Fibroblast of mammary gland (primary cell): ENCODE measurements at regions not wholly inside any gene's neighbourhood (a gene's known extent, or its start where the extent isn't known, plus 50 kb on each side); places are given as distances from the start of the nearest gene placed in this dataset.

Source experiments
- DNase-seq: peaks from one replicate; pipeline ENCODE4 v3.0.0-alpha.2; 2010; ENCODE audit warnings: low read depth
- H3K4me3 ChIP-seq: 2 replicates; pipeline ENCODE4 v1.5.1; 2011; ENCODE audit warnings: low read depth, mild to moderate bottlenecking, low read length, moderate library complexity; ENCODE audit not compliant: control insufficient read depth
- TF ChIP-seq, protein P1 (sequence below): conservative IDR thresholded peaks from 2 replicates; pipeline ENCODE4 v1.5.1; 2011; ENCODE audit warnings: low read depth, low read length, inconsistent platforms; ENCODE audit not compliant: control insufficient read depth, insufficient read depth

DNA sequence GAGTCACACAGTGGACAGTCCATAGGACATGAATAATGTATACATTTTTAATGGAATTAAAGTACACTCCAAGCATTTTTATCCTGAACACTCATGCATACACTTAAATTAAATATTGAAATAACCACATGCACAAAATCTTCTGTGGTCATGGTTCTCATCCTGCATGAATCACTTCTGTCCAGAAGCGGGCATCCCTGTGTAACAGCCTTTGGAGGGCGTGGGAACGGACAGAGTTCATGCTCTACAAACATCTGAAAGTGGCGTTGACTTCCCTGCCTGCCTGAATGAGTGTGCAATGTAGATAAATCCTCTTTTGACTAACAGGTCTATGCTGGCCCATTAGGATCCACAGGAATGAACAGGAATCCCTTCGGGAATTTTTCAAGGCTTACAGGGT lies 780.2 kb downstream of the BRD1 start:
- TF ChIP-seq, protein P1, sequence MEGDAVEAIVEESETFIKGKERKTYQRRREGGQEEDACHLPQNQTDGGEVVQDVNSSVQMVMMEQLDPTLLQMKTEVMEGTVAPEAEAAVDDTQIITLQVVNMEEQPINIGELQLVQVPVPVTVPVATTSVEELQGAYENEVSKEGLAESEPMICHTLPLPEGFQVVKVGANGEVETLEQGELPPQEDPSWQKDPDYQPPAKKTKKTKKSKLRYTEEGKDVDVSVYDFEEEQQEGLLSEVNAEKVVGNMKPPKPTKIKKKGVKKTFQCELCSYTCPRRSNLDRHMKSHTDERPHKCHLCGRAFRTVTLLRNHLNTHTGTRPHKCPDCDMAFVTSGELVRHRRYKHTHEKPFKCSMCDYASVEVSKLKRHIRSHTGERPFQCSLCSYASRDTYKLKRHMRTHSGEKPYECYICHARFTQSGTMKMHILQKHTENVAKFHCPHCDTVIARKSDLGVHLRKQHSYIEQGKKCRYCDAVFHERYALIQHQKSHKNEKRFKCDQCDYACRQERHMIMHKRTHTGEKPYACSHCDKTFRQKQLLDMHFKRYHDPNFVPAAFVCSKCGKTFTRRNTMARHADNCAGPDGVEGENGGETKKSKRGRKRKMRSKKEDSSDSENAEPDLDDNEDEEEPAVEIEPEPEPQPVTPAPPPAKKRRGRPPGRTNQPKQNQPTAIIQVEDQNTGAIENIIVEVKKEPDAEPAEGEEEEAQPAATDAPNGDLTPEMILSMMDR = no peak
- no peak overlapping the region for H3K4me3 ChIP-seq
- no peak for DNase-seq

DNA sequence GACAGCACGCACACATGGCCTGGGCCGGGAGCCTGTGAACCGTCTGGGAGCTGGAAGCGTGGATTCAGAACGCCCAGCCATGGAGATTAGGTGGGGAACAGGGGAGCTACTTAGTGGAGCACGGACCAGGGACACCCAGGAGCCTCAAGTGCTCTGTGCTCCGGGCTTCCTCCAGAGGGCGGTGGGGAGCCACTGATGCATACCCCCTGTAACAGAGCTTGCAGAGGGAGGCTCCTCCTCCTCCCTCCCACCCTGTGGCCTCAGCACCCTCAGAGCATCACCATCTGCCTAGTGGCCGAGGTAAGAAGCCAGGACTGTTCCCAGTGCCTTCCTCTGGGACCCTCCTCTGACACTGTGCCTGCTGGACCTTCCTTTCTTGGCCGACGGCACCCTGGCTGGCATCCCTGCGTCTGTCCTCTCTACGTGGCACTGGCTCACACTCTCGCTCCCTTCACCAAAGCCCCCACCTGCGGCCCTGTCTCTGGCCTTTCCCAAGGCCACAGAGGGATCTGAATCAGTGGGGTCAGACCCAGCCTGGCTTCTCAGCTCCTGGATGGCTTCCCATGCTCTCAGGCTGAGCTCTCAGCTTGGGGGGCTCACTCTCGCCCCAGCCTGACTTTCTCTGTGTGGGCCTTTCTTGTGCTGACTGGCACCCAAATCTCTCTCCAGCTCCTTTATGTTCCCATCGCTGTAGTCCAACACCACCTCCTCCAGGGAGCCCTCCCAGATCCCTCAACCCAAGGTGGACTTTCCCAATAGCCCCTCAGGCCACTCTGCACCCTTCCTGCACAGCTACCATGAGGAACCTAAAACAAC lies 780.9 kb downstream of the BRD1 start:
- H3K4me3 ChIP-seq = no peak overlapping the region
- DNase-seq = no peak
- TF ChIP-seq, protein P1 = no peak

DNA sequence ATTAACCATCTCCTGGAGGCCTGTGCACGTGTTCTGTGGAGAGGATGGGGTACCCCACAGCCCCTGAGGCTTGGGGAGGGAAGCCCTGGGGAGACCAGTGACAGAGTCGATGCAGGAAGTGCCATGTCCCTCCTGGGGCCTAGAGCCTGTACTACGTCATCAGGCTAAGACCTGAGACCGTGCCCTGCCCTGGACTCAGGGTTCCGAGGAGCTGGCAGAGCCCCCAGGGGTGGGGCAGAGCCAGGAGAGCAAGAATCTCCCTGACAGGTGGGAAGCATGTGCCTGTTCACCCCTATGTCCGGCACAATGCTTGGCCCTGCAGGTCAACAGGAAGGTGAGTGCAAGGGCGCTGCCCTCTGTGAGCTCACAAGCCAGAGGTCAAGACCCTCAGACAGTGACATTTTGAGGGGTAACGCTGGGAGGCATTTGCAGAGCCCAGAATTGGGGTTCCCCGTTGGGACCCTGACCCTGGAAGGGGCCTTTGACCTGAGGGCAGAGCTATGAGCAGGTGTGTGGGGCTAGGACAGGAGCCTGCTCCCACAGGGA lies 781.6 kb downstream of the BRD1 start:
- TF ChIP-seq, protein P1 = no peak
- H3K4me3 ChIP-seq = no peak overlapping the region
- no peak for DNase-seq

DNA sequence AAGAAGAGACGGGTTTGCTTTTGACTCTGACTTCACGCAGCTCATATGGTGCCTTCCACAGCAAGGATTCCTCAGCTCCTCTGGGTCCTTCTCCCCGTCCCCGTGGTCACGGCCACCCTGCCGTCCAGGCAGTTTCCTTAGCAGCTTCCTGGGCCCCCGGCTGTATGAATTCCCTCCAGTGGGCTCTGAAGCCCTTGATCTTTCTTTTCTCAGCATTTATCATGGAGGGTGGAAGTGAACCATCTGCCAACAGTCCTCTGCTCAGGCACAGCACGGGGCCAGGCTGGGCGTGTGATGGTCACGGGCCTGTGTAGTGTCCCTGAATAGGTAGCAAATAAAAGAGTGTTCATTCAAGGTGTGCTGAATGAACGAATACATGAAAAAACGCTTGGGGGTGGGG lies 782.4 kb downstream of the BRD1 start:
- TF ChIP-seq, protein P1 = no peak
- no peak overlapping the region for H3K4me3 ChIP-seq
- DNase-seq = no peak

DNA sequence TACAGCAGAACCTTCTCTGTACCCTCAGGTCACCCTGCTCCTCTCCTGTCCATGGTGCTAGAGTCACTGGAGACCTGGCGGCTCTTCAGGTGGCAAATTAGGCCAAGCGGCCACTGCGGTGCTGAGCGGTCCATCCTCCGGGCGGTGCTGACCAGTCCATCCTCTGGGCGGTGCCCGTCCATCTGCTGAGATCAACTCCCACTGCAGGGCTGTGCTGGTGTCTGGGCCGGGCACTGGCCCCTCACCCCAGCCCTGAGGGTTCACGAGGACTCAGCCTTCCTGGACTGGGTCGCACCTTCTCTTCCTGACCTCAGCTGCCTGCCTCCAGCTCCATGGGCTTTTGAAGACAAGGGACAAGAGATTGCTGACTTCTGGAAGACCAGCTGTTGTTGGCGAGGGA lies 782.9 kb downstream of the BRD1 start:
- TF ChIP-seq, protein P1 = no peak
- no peak for DNase-seq
- no peak overlapping the region for H3K4me3 ChIP-seq

DNA sequence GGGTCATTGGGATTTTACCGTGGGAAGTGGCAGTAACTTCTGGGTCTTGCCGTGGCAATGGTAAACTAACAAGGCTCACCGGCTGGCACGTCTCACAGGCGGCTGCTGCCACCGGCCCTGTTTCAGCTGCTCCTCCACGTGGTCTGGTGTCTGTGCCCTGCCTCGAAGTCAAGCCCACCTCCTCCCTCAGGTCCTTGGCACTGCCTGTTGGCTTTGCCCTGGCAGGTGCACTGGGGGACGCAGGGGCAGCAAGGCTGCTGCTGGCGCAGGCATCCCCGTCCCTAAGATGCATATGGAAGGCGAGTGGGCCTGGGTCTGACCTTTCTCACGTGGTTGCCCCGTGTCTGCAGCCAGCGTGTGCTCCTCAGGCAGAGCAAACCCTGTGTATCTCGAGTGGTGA lies 783.6 kb downstream of the BRD1 start:
- DNase-seq = no peak
- no peak overlapping the region for H3K4me3 ChIP-seq
- TF ChIP-seq, protein P1 = no peak
